ENCODE measurements at regions not wholly inside any gene's neighbourhood (a gene's known extent, or its start where the extent isn't known, plus 50 kb on each side); places are given as distances from the start of the nearest gene placed in this dataset.

GRCh38 chr1:100628631-100629081, 90.7 kb downstream of the GPR88 start:
- no peak for TF ChIP-seq RBBP5 (IDR thresholded peaks at IDR 0.05; ENCODE audit: borderline replicate concordance, low read depth, low read length)
- no peak for TF ChIP-seq CTCF (IDR thresholded peaks at IDR 0.05; ENCODE audit: control extremely low read depth in 1 of 3, insufficient read depth in 1 of 3, low read depth in 1 of 3, low read length in 3 of 3)
- TF ChIP-seq EP300 (IDR thresholded peaks at IDR 0.05; ENCODE audit: borderline replicate concordance in 1 of 2, low read depth in 2 of 2, low read length in 2 of 2): no peak
- no peak for TF ChIP-seq CREB1 (IDR thresholded peaks at IDR 0.05)
- TF ChIP-seq RAD21 (IDR thresholded peaks at IDR 0.05 in 1 of 2, conservative IDR thresholded peaks at IDR 0.05 in 1 of 2; ENCODE audit: low read depth in 2 of 2, low read length in 2 of 2): no peak
- no peak for TF ChIP-seq EZH2 (IDR thresholded peaks at IDR 0.05; ENCODE audit: low read depth, low read length, severe bottlenecking)
- no peak for TF ChIP-seq HDAC2 (IDR thresholded peaks at IDR 0.05; ENCODE audit: borderline replicate concordance in 1 of 2, low read depth in 2 of 2, low read length in 2 of 2)
- TF ChIP-seq SIN3A (conservative IDR thresholded peaks at IDR 0.05 in 1 of 2, IDR thresholded peaks at IDR 0.05 in 1 of 2; ENCODE audit: low read depth in 1 of 2, low read length in 2 of 2): no peak
- TF ChIP-seq FOSL1 (IDR thresholded peaks at IDR 0.05; ENCODE audit: insufficient read depth, low read depth, low read length): no peak
- no peak for TF ChIP-seq POLR2A (IDR thresholded peaks at IDR 0.05; ENCODE audit: control extremely low read depth in 1 of 2, low read depth in 2 of 2, low read length in 2 of 2)
- TF ChIP-seq, protein P1, sequence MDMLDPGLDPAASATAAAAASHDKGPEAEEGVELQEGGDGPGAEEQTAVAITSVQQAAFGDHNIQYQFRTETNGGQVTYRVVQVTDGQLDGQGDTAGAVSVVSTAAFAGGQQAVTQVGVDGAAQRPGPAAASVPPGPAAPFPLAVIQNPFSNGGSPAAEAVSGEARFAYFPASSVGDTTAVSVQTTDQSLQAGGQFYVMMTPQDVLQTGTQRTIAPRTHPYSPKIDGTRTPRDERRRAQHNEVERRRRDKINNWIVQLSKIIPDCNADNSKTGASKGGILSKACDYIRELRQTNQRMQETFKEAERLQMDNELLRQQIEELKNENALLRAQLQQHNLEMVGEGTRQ (IDR thresholded peaks at IDR 0.05; ENCODE audit: low read length): no peak
- TF ChIP-seq CBX5 (IDR thresholded peaks at IDR 0.05; ENCODE audit: low read depth, low read length): no peak

All from H1 (cell line).